ENCODE measurements at regions not wholly inside any gene's neighbourhood (a gene's known extent, or its start where the extent isn't known, plus 50 kb on each side); places are given as distances from the start of the nearest gene placed in this dataset.

GRCh38 chr13:95494082-95494681 is 58.3 kb upstream of the CLDN10 start:
- no peak for TF ChIP-seq YY1 (IDR thresholded peaks at IDR 0.05; ENCODE audit: insufficient read depth, insufficient read length)
- TF ChIP-seq ZNF274 (IDR thresholded peaks at IDR 0.05; ENCODE audit: low read depth, low read length), result no peak

All from NT2/D1 (cell line).